HL-60 (cell line): ENCODE measurements at regions not wholly inside any gene's neighbourhood (a gene's known extent, or its start where the extent isn't known, plus 50 kb on each side); places are given as distances from the start of the nearest gene placed in this dataset.

ENCODE experiments used
- DNase-seq, 2 experiments: peaks; one replicate each; pipeline ENCODE4 v3.0.0-alpha.2; 2010 to 2020; ENCODE audit warnings: low read depth in 1 of 2, low spot score in 1 of 2
- H3K27ac ChIP-seq: fragments of 250-450 bp; sonication (Bioruptor Pico); replicated peaks from 2 replicates; pipeline ENCODE4 v1.5.1; 2020; ENCODE audit warnings: mild to moderate bottlenecking, moderate library complexity
- H3K27me3 ChIP-seq: fragments of 250-450 bp; sonication (Bioruptor Pico); 2 replicates; pipeline ENCODE4 v1.5.1; 2021; ENCODE audit warnings: mild to moderate bottlenecking, moderate library complexity; ENCODE audit not compliant: insufficient read depth, poor library complexity, severe bottlenecking
- H3K4me3 ChIP-seq: replicated peaks from 2 replicates; pipeline ENCODE4 v1.5.1; 2011; ENCODE audit warnings: mild to moderate bottlenecking, control low read depth, low read length; ENCODE audit not compliant: insufficient read depth
- CTCF ChIP-seq: IDR thresholded peaks from one replicate; pipeline ENCODE4 v1.5.1; 2011; ENCODE audit warnings: low read length, control low read depth, inconsistent platforms; ENCODE audit not compliant: insufficient read depth
- GABPA ChIP-seq: IDR thresholded peaks from 2 replicates; pipeline ENCODE4 v1.6.1; 2012; ENCODE audit warnings: low read depth
- POLR2AphosphoS5 ChIP-seq: IDR thresholded peaks from 2 replicates; pipeline ENCODE4 v1.6.1; 2012; ENCODE audit warnings: low read depth
- REST ChIP-seq: IDR thresholded peaks from 2 replicates; pipeline ENCODE4 v1.6.1; 2012; ENCODE audit warnings: low read depth; ENCODE audit not compliant: insufficient replicate concordance
- SPI1 ChIP-seq: IDR thresholded peaks from 2 replicates; pipeline ENCODE4 v1.6.1; 2012; ENCODE audit warnings: low read depth, mild to moderate bottlenecking, borderline replicate concordance

- Histone ChIP-seq H3K4me3 (no peak overlapping the region), H3K27ac (no peak overlapping the region), H3K27me3 (no peaks in the 10 kb centered on the region)
- no peak for DNase-seq
- TF ChIP-seq CTCF (no peak), SPI1 (no peak), REST (no peak), POLR2AphosphoS5 (no peak), GABPA (no peak)
These were observed 427.5 kb downstream of the EFNA5 start for GRCh38 chr5:107243220-107243579.

GRCh38 chr5:107242411-107243219 lies 428.1 kb downstream of the EFNA5 start:
- Histone ChIP-seq H3K27ac (no peak overlapping the region), H3K27me3 (no peaks in the 10 kb centered on the region), H3K4me3 (no peak overlapping the region)
- TF ChIP-seq SPI1 (no peak), POLR2AphosphoS5 (no peak), REST (no peak), CTCF (no peak), GABPA (no peak)
- DNase-seq: no peak

- TF ChIP-seq GABPA (no peak), REST (no peak), CTCF (no peak), POLR2AphosphoS5 (no peak), SPI1 (no peak)
- H3K4me3 ChIP-seq: no peak overlapping the region
- no peak for DNase-seq
- H3K27me3 ChIP-seq: no peaks in the 10 kb centered on the region
- no peak overlapping the region for H3K27ac ChIP-seq
These were observed 428.9 kb downstream of the EFNA5 start for GRCh38 chr5:107241841-107242240.
